HG03060 (cell line): ENCODE measurements at regions not wholly inside any gene's neighbourhood (a gene's known extent, or its start where the extent isn't known, plus 50 kb on each side); places are given as distances from the start of the nearest gene placed in this dataset.
"Not testable (repeated sequence)": the region's sequence is repeated elsewhere in the genome, so short reads cannot be mapped to it uniquely, and the experiment has no call there.

Source experiments
- ATAC-seq: cut with Tn5 transposase; IDR thresholded peaks from one replicate; pipeline ENCODE4 v1.9.1; 2021; ENCODE audit warnings: low read depth, moderate number of reproducible peaks; ENCODE audit not compliant: unreplicated experiment

GRCh38 chrX:5314148-5314547 is 914.5 kb downstream of the NLGN4X start:
- no peak for ATAC-seq

DNA sequence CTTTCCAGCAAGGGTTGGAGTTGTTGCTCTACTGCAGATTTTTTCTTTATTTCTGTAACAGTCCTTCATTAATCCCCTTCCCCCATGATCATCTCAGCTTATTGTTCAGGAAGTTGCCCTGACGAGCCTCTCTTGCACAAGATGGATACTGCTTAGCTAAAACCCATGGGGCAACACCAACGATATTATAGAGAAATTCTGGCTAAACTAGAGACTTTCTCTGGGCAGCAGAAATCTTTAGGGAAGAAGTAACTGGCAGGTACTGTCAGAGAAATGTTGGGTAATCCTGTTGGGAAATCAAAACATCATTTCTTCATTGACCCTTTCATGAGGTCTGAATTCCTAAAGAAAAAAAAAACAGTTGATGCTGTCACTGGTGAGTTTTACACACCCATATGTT is 921.3 kb downstream of the NLGN4X start:
- ATAC-seq = no peak

- no peak for ATAC-seq
Observed at GRCh38 chrX:5306654-5307121, 922.0 kb downstream of the NLGN4X start.

DNA sequence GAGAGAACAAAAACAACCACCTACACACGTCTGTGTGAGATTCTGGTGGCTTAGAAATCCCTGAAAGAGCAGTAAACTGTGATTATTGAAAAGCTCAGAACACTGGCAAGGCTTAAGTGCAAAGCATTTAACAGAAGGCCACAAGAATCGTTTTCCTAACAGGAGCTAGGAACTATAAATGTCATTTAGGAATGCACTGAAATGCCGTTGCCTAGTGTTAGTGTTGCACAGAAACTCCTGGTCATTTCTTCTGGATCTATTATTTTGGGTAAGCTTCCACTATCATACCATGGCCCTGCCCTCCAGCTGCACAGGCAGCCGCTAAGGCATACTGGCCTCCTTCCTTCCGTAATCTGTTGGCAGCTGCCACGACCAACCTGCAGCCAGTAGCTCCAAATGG is 923.2 kb downstream of the NLGN4X start:
- ATAC-seq = no peak

DNA sequence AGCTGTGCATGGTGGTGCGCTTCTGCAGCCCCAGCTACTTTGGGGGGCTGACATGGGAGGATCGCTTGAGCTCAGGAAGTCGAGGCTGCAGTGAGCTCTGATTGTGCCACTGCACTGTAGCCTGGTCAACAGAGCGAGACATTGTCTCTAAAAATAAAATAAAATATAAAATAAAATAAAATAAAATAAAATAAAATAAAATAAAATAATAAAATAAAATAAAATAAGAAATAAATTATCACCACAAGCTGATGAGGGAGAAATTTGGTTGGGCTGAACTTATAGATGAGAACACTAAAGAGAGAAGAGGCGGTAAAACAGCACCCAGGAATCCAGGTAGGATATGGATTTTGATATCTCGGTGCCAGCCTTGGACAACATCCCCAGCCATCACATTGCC is 933.7 kb downstream of the NLGN4X start:
- ATAC-seq = no peak

GRCh38 chrX:5290635-5291034 is 938.0 kb downstream of the NLGN4X start:
- no peak for ATAC-seq

DNA sequence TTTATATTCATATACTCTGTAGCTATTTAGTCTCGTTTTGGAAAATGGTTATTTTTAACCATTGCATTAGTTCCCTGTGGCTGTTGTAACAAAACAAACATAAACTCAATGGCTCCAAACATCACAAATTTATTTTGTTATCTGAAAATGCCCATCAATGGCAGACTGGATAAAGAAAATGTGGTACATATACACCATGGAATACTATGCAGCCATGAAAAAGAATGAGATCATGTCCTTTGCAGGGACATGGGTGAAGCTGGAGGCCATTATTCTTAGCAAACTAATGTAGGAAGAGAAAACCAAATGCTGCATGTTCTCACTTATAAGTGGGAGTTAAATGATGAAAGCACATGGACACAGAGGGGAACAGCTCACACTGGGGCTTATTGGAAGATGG is 938.7 kb downstream of the NLGN4X start:
- ATAC-seq = not testable (repeated sequence)

DNA sequence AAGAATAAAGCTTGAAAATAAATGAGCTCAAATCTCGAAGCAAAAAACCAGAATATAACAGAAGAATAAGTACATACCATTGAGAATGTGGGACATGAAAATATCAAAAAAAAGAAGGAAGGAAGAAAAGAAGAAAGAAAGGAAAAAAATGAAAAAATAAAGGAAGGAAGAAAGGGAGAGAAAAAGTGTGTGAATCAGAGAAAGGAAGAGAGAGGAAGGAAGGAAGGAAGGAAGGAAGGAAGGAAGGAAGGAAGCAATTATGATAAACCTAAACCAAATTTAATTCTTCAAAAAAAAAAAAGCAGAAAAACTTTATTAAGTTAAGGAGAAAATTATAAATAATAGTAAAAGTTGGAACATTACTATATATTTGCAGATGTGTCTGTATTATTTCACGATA is 949.8 kb downstream of the NLGN4X start:
- no peak for ATAC-seq

GRCh38 chrX:5265324-5265850 is 963.3 kb downstream of the NLGN4X start:
- ATAC-seq = no peak

GRCh38 chrX:5250106-5250505 is 978.6 kb downstream of the NLGN4X start:
- no peak for ATAC-seq

GRCh38 chrX:5242091-5242790 is 986.4 kb downstream of the NLGN4X start:
- ATAC-seq = no peak

DNA sequence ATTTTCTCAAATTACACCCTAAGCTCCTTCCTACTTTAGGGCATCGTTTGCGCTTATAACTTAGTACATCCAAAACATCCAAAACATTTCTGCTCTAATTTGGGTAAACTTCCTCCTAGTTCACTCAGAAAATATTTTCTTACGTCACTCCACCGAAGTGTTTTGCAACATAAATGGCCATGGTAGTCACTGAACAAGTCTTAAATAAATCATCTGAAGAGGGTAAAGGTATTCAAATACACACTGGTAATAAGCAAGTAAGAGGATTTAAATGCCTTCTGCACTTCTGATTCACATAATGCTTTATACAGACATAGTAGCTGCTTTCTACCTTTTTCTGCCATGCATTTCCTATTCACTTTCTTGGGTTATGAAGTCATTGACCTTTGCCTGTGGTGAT is 991.9 kb downstream of the NLGN4X start:
- no peak for ATAC-seq

DNA sequence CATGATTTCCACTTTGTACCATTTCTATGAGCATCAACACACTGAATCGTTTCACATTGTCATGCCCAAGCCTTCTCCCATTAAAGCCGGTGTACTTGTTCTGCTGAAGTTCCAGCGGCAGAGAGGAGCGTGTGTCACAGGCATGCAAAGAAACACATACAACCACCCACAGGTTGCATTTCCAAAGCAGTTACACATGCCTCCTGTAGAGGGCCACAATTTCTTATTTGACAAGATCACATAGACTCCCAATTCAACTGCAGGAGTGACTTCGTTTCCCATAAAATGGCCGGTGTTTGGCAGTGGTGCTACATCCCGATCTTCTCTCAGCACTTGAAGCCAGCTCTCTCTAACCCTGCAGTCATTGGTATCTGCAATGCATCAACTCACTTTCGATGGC is 992.6 kb downstream of the NLGN4X start:
- no peak for ATAC-seq

GRCh38 chrX:5233830-5234229 is 994.8 kb downstream of the NLGN4X start:
- ATAC-seq = no peak

DNA sequence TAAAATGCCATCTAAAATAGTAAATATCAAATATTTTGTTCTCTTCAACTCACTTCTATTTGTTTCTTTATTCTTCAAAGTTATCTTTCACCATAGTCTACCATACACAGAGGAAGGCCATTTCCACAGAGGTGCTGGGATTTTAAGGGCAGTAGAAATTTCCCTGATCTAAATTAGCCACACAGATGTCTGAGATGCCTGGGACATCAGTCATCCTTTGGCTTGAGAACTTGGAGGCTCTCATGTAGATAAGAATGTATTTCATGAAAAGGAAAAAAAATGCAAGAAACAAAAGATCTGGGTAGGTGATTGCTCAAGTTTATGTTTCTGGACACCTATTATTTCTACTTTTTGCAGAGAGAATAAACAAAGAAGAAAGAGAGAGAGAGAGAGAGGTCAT is 1008.2 kb downstream of the NLGN4X start:
- no peak for ATAC-seq

- no peak for ATAC-seq
Observed at GRCh38 chrX:5194806-5195205, 1033.9 kb downstream of the NLGN4X start.

DNA sequence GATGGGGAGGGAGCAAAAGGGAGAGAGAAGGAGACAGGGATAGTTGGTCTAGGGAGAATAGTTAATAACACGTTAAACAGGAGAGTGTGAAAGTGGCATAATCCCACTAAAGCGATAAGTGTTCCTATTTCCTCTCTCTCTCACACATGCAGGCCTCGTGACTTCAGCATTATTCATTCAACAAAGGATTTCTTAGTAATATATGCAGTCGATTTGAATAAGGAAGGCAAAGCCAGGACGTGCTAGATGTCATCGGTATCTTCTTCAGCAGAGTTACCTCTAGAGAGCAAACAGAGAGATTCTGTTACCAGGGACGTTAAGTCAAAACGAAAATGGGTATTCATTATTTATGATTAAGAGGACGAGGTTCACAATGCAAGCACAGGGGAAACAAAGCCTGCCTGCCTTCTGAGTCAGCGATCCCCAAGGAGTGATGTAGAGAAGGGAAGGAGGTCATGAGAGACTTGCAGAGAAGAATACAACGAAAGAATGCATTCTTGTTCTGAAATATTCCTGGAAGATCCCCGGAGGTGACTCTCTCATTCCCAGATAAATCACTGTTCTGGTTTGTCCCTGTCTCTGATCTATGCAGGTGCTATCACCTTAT is 1048.4 kb downstream of the NLGN4X start:
- no peak for ATAC-seq

- no peak for ATAC-seq
Observed at GRCh38 chrX:5176766-5177165, 1051.9 kb downstream of the NLGN4X start.

GRCh38 chrX:5163663-5164062 is 1065.0 kb downstream of the NLGN4X start:
- ATAC-seq = no peak

GRCh38 chrX:5155301-5155700 is 1073.4 kb downstream of the NLGN4X start:
- no peak for ATAC-seq

DNA sequence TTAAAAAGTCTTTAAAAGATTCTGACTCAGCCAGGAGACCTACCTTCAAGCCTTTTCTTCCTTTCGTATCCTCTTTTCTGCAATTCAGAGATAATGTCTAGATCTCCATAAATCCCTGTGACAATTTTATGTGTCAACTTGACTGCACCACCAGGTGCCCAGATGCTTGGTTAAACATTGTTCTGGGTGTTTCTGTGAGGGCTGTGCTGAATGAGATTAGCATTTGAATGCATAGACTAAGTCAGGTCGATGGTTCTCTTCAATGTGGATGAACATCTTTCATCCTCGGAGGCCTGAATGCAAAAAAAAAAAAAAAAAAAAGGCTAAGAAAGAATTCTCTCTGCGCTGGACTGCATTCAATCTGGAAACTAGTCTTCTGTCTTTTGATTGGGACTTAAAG is 1082.7 kb downstream of the NLGN4X start:
- ATAC-seq = no peak

GRCh38 chrX:5142644-5143043 is 1086.0 kb downstream of the NLGN4X start:
- no peak for ATAC-seq
